HUES64 (cell line): ENCODE measurements at regions not wholly inside any gene's neighbourhood (a gene's known extent, or its start where the extent isn't known, plus 50 kb on each side); places are given as distances from the start of the nearest gene placed in this dataset.
"Not testable (repeated sequence)": the region's sequence is repeated elsewhere in the genome, so short reads cannot be mapped to it uniquely, and the experiment has no call there.

Experiments used
- H3K27ac ChIP-seq: 2 replicates; pipeline ENCODE4 v1.7.0; 2013; ENCODE audit warnings: low read depth, low read length, inconsistent platforms
- H3K27me3 ChIP-seq: 2 replicates; pipeline ENCODE4 v1.6.1; 2013; ENCODE audit warnings: mild to moderate bottlenecking, low read length; ENCODE audit not compliant: insufficient read depth
- H3K36me3 ChIP-seq: 2 replicates; pipeline ENCODE4 v1.6.1; 2013; ENCODE audit warnings: mild to moderate bottlenecking, low read length; ENCODE audit not compliant: insufficient read depth
- H3K4me1 ChIP-seq: 2 replicates; pipeline ENCODE4 v1.6.1; 2013; ENCODE audit warnings: mild to moderate bottlenecking, low read length, moderate library complexity; ENCODE audit not compliant: insufficient read depth
- H3K4me3 ChIP-seq: 2 replicates; pipeline ENCODE4 v1.5.1; 2013; ENCODE audit warnings: mild to moderate bottlenecking, low read length, moderate library complexity
- H3K9ac ChIP-seq: 2 replicates; pipeline ENCODE4 v1.6.1; 2013; ENCODE audit warnings: mild to moderate bottlenecking, low read depth, low read length
- H3K9me3 ChIP-seq: 2 replicates; pipeline ENCODE4 v1.6.1; 2013; ENCODE audit warnings: low read depth, low read length; ENCODE audit not compliant: insufficient read depth
- WGBS: fragments of 150-250, 120-280 bp; methylation state at CpG from one replicate; pipeline ENCODE4 v1.1.7; 2013; ENCODE audit warnings: missing lambda C conversion rate; 5-methylcytosine and 5-hydroxymethylcytosine counted together

- no peaks in the 10 kb centered on the region for H3K36me3 ChIP-seq
- H3K4me3 ChIP-seq = no peak overlapping the region
- H3K27me3 ChIP-seq = no peaks in the 10 kb centered on the region
- WGBS = 89% methylated on average over 2 of the region's 2 CpGs
- no peaks in the 10 kb centered on the region for H3K4me1 ChIP-seq
- no peak overlapping the region for H3K27ac ChIP-seq
- no peaks in the 10 kb centered on the region for H3K9me3 ChIP-seq
- H3K9ac ChIP-seq = no peak overlapping the region
These were observed 318.5 kb downstream of the SH2D4B start for GRCh38 chr10:80856186-80856585.

- 97% methylated on average over 20 of the region's 22 CpGs for WGBS
- H3K27ac ChIP-seq, H3K9ac ChIP-seq, H3K4me3 ChIP-seq, H3K27me3 ChIP-seq, H3K9me3 ChIP-seq, H3K4me1 ChIP-seq, H3K36me3 ChIP-seq: not testable (repeated sequence)
These were observed 321.6 kb downstream of the SH2D4B start for GRCh38 chr10:80859279-80859678.

- Histone ChIP-seq H3K4me1 (peaks cover 9% of the 10 kb centered on the region), H3K9ac (no peak overlapping the region), H3K9me3 (no peaks in the 10 kb centered on the region), H3K27ac (no peak overlapping the region), H3K4me3 (no peak overlapping the region), H3K27me3 (no peaks in the 10 kb centered on the region), H3K36me3 (no peaks in the 10 kb centered on the region)
- 76% methylated on average over 1 of the region's 1 CpG for WGBS
These were observed 323.0 kb downstream of the SH2D4B start for GRCh38 chr10:80860719-80861118.

- no peak overlapping the region for H3K4me3 ChIP-seq
- H3K27me3 ChIP-seq = no peaks in the 10 kb centered on the region
- H3K4me1 ChIP-seq = peaks cover 9% of the 10 kb centered on the region
- no peaks in the 10 kb centered on the region for H3K9me3 ChIP-seq
- H3K36me3 ChIP-seq = no peaks in the 10 kb centered on the region
- no peak overlapping the region for H3K9ac ChIP-seq
- H3K27ac ChIP-seq = no peak overlapping the region
These were observed 324.2 kb downstream of the SH2D4B start for GRCh38 chr10:80861882-80862281.

- Histone ChIP-seq H3K9me3 (peaks cover 6% of the 10 kb centered on the region; the same call in 1 of the 2 replicates), H3K27me3 (no peaks in the 10 kb centered on the region), H3K4me3 (no peak overlapping the region), H3K27ac (no peak overlapping the region), H3K9ac (no peak overlapping the region), H3K4me1 (no peaks in the 10 kb centered on the region), H3K36me3 (no peaks in the 10 kb centered on the region)
- no CpG with 5 or more reads among the region's 1 CpG for WGBS
These were observed 332.6 kb downstream of the SH2D4B start for GRCh38 chr10:80870282-80870681.

- H3K36me3 ChIP-seq = no peaks in the 10 kb centered on the region
- H3K27ac ChIP-seq = no peak overlapping the region
- H3K27me3 ChIP-seq = no peaks in the 10 kb centered on the region
- H3K9me3 ChIP-seq = peaks cover 6% of the 10 kb centered on the region; the same call in 1 of the 2 replicates
- no peak overlapping the region for H3K9ac ChIP-seq
- no peaks in the 10 kb centered on the region for H3K4me1 ChIP-seq
- no peak overlapping the region for H3K4me3 ChIP-seq
These were observed 333.4 kb downstream of the SH2D4B start for GRCh38 chr10:80871083-80871482.

GRCh38 chr10:80878330-80878729 is 340.6 kb downstream of the SH2D4B start:
- no peak overlapping the region for H3K27ac ChIP-seq
- H3K4me3 ChIP-seq = no peak overlapping the region
- WGBS = 95% methylated on average over 1 of the region's 1 CpG
- no peaks in the 10 kb centered on the region for H3K4me1 ChIP-seq
- no peak overlapping the region for H3K9ac ChIP-seq
- H3K36me3 ChIP-seq = no peaks in the 10 kb centered on the region
- no peaks in the 10 kb centered on the region for H3K27me3 ChIP-seq
- H3K9me3 ChIP-seq = peaks cover 4% of the 10 kb centered on the region; the same call in 1 of the 2 replicates

GRCh38 chr10:80890146-80890545 is 352.4 kb downstream of the SH2D4B start:
- Histone ChIP-seq H3K4me3 (no peak overlapping the region), H3K27me3 (peaks cover 49% of the 10 kb centered on the region), H3K9me3 (no peaks in the 10 kb centered on the region), H3K36me3 (no peaks in the 10 kb centered on the region), H3K9ac (no peak overlapping the region), H3K27ac (no peak overlapping the region), H3K4me1 (peaks cover 28% of the 10 kb centered on the region)
- 57% methylated on average over 1 of the region's 1 CpG for WGBS

- Histone ChIP-seq H3K9ac (no peak overlapping the region), H3K4me1 (peaks cover 55% of the 10 kb centered on the region), H3K9me3 (no peaks in the 10 kb centered on the region), H3K27me3 (peaks cover 80% of the 10 kb centered on the region), H3K27ac (no peak overlapping the region), H3K4me3 (no peak overlapping the region), H3K36me3 (no peaks in the 10 kb centered on the region)
- WGBS = 88% methylated on average over 4 of the region's 5 CpGs
These were observed 355.6 kb downstream of the SH2D4B start for GRCh38 chr10:80893256-80893655.

GRCh38 chr10:80894311-80894791 is 356.6 kb downstream of the SH2D4B start:
- peaks cover 82% of the 10 kb centered on the region for H3K27me3 ChIP-seq
- H3K9me3 ChIP-seq = no peaks in the 10 kb centered on the region
- no peaks in the 10 kb centered on the region for H3K36me3 ChIP-seq
- no peak overlapping the region for H3K9ac ChIP-seq
- H3K27ac ChIP-seq = peak overlapping the region; percentile 81; the same call in 1 of the 2 replicates
- peak overlapping the region; percentile 20; the same call in 1 of the 2 replicates for H3K4me3 ChIP-seq
- H3K4me1 ChIP-seq = peaks cover 65% of the 10 kb centered on the region
- whole genome bisulfite sequencing = 3% methylated on average over 3 of the region's 3 CpGs

GRCh38 chr10:80894797-80895467 is 357.2 kb downstream of the SH2D4B start:
- Histone ChIP-seq H3K27ac (peak overlapping the region; percentile 81; the same call in 1 of the 2 replicates), H3K4me1 (peaks cover 59% of the 10 kb centered on the region), H3K36me3 (no peaks in the 10 kb centered on the region), H3K27me3 (peaks cover 77% of the 10 kb centered on the region), H3K4me3 (peak overlapping the region; percentile 20; the same call in 1 of the 2 replicates), H3K9ac (peak overlapping the region; percentile 33; the same call in 1 of the 2 replicates), H3K9me3 (no peaks in the 10 kb centered on the region)
- 37% methylated on average over 11 of the region's 11 CpGs for WGBS
